Stimulated activated CD4-positive, alpha-beta T cell treated with anti-CD3 and anti-CD28 coated beads, Interleukin-12 subunit alpha, Interleukin-12 subunit beta, amount 100 ng/mL, for 48 hours (primary cell): ENCODE measurements at regions not wholly inside any gene's neighbourhood (a gene's known extent, or its start where the extent isn't known, plus 50 kb on each side); places are given as distances from the start of the nearest gene placed in this dataset.
"Not testable (repeated sequence)": the region's sequence is repeated elsewhere in the genome, so short reads cannot be mapped to it uniquely, and the experiment has no call there.

Source experiments
- DNase-seq, 3 donors: peaks; one replicate each; pipeline ENCODE4 v3.0.0-alpha.2; 2020; ENCODE audit warnings: low read depth in 2 of 3, low spot score in 1 of 3

DNA sequence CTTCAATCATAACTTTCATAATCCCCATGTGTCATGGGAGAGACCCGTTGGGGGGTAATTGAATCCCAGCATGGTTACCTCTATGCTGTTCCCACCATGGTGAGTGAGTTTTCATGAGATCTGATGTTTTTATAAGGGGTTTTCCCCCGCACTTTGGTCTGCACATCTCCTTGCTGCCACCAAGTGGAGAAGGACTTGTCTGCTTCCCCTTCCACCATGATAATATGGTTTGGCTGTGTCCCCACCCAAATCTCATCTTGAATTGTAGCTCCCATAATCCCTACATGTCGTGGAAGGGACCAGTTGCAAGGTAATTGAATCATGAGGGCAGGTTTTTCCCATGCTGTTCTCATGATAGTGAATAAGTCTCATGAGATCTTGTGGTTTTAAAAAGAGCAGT is 524.9 kb downstream of the SLITRK5 start:
- DNase-seq: no peak

DNA sequence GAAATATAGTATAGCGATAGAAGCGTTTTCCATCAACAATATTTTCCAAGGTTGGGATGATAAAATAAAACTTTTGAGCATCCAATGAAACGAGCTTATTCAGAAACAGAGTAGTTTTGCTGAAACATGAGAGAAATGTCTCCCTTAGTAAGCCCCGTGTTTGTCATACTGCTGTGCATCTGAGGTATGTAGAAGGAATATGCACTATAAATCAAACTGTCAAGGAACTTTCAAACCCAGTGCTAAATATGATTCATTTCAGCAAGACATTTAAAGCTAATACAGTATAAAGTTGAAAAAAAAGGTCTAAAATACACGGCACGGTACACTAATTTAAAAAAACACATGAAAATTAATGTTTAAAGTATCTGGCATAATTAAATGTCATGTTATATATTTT is 546.2 kb downstream of the SLITRK5 start:
- DNase-seq: no peak

DNA sequence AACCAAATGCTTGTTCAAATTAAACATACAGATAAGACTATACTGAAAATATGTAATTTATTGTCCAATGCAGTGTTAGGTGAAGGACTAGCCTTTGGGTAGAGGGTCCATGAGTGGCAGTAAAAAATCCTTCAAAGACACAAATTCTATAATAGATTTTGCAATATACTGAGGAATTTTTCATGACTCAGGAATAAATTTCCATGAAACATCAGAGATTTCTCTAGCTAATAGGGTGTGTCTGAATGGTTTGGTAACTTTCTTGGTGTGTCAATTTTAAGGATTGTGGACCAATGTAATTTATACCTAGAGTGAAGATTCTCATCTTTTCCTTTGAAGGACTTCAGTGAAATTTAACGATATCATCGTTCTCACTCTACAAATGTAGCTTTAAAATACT is 546.7 kb downstream of the SLITRK5 start:
- no peak for DNase-seq

DNA sequence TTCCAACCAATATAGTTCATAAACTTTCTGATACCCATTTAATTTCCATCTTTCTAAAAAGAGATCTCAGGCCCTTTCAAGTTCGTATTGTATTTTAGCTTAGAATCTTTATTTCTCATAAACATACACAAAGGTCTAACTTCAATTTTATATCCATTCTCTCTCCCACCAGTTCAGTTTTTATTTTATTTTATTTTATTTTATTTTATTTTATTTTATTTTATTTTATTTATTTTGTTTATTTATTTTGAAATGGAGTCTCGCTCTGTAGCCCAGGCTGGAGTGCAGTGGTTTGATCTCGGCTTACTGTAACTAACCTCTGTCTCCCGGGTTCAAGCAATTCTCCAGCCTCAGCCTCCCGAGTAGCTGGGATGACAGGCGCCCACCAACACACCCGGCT is 552.8 kb downstream of the SLITRK5 start:
- DNase-seq: no peak

DNA sequence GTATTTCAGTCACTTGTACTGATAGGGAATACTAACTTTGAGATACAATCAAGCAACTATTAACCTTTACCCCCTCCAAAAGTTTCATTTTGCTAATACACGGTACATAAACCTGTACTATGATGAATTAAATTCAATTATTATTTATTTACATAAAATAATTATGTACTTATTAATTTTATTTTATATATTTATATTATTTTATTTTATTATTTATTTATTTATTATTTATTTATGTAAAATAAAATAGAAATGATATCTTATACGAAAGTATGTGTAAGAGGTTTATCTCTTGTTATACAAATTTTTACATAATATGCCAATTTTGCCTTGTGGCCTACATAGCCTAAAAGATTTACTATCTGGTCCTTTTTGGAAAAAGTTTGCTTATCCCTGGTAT is 564.3 kb downstream of the SLITRK5 start:
- no peak for DNase-seq

DNA sequence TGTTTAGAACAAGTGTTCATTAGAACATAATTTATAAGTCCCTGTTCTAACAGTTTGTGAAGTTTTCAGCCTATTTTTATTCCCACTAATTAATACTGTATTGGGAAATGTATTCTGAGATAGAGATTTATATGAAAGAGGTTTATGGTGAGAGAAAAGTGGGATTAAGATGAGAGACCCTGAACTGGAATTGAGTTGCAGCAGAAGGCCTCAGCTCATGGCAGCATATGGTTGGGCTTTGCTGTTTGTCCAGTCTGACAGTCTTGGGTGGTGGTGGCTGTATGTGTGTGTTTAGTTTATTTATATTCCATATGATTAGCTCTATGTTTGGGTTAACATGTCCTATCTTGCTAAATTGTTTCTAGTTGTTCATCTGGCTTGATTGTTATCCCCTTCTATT is 575.1 kb downstream of the SLITRK5 start:
- no peak for DNase-seq

DNA sequence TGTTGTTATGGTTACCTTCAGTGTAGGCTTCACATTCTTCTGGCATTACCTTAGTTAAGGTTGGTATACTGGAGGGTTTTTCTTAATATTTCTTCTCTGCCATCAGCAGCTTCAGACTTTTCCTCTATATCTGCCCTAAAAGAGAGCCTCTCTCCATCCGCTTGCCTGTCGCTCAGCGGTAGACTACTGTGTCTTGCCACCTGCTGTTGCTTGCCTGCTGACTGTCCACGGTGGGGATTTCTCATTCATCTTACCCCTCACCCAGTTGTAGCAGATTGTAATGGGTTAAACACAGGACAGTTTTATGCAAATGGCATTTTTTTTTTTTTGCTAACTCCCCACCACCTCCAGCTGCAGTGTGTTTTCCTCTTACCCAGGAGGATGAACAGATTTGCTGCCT is 577.2 kb downstream of the SLITRK5 start:
- no peak for DNase-seq

DNA sequence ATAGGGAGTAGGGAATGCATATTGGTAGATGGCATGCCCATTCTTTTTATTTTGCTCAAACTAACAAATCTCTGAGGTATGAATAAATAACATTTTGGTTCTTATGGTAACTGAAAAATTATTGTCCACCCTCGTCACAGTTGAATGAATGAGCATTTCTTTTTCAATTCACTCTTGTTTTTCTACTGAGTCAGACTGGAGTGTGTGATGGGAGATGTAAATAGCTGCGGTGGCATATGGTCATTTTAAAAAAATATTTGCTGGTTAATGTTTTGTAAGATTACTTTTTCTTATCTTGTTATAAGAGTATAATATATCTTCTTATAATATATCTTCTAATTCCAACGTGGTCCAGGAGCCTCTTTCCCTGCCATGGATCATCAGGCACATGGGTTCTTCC is 586.5 kb downstream of the SLITRK5 start:
- no peak for DNase-seq

DNA sequence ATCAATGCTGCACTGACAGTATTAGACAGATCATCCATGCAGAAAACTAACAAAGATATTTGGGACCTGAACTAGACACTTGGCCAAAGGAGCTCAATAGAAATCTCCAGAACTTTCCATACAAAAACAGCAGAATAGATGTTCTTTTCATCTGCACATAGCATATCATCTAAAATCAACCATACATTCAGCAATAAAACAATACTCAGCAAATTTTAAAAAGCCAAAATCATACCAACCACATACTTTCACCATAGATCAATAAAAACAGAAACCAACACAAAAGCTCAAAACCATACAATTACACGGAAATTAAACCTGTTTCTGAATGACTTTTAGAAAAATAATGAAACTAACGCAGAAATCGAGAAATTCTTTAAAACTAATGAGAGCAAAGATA is 592.6 kb downstream of the SLITRK5 start:
- no peak for DNase-seq

DNA sequence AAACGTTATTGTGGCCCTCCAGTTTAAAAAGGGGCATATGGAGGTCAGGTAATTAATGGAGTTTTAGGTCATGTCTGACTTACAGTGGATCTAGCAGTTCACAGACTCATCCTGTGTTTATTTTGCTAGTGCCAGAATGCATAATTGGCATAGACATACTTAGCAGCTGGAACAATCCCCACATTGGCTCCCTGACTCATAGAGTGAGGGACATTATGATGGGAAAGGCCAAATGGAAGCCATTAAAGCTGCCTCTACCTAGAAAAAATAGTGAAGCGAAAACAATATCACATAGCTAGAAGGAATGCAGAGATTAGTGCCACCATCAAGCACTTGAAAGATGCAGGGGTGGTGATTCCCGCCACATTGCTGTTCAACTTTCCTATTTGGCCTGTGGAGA is 610.7 kb downstream of the SLITRK5 start:
- no peak for DNase-seq

DNA sequence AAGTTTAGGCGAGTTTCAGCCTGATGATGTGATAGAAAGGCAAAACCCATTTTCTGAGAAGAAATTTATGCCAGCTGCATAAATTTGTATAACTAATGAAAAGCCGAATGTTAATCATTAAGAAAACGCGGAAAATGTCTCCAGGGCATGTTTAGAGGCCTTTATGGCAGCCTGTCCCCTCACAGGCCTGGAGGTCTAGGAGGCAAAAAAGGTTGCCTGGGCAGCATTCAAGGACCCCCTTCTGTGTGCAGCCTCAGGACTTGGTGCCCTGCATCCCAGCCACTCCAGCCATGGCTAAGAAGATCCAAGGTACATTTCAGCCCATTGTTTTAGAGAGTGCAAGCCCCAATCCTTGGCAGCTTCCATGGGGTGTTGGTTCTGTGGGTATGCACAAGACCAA is 614.2 kb downstream of the SLITRK5 start:
- no peak for DNase-seq

DNA sequence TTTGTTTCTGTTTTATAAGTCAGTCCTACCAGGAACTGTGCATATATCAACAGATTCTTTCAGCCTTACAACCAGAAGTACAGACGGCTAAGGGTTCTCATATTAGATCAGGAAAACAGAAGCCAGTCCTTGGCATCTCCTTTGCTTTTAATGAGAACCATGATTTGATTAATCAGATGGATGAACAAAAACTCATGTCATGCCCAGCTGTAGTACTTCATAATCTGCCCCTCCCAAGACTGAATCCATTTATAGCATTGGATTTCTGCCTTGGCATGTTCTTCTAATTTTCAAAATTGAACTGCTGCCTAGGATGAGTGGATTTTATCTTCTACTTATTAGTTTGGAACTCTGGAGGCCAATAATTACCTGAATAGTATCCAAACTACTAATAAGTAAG is 617.2 kb downstream of the SLITRK5 start:
- no peak for DNase-seq

DNA sequence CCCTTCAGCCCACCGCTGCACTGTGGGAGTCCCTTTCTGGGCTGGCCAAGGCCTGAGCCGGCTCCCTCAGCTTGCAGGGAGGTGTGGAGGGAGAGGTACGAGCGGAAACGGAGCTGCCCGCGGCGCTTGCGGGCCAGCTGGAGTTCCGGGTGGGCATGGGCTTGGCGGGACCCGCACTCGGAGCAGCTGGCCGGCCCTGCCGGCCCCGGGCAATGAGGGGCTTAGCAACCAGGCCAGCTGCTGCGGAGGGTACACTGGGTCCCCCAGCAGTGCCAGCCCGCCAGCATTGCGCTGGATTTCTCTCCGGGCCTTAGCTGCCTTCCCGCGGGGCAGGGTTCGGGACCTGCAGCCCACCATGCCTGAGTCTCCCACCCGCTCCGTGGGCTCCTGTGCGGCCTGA is 620.6 kb downstream of the SLITRK5 start:
- DNase-seq: not testable (repeated sequence)

DNA sequence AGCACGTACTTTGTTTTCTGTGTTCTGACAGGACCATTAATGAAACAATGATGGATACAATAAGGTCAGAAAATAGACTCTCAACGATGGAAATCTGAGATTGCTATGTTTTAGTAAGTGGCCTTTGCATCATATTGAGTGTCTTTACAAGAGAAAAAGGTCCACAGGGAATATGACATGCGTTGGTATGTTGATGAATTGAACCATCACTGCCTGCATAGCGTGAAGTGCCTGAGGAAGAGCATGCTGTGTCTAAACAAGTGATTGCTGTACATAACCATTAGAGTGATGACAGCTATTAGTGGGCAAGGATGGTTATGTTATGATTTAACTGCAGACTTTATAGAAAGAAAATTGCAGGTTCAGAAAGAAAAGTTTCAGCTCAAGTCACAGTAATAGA is 623.2 kb downstream of the SLITRK5 start:
- no peak for DNase-seq

DNA sequence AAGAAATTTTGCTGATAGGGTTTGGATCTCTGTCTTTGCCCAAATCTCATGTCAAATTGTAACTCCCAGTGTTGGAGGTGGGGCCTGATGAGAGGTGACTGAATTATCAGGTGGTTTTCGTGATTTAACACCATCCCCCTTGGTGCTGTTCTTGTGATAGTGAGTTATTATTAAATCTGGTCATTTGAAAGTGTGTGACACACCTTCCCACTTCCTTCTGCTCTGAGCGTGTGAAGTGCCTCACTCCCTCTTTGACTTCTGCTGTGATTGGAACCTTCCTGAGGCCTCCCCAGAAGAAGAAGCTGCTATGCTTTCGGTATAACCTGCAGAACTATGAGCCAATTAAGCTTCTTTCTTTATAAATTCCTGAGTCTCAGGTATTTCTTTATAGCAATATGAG is 632.0 kb downstream of the SLITRK5 start:
- no peak for DNase-seq

DNA sequence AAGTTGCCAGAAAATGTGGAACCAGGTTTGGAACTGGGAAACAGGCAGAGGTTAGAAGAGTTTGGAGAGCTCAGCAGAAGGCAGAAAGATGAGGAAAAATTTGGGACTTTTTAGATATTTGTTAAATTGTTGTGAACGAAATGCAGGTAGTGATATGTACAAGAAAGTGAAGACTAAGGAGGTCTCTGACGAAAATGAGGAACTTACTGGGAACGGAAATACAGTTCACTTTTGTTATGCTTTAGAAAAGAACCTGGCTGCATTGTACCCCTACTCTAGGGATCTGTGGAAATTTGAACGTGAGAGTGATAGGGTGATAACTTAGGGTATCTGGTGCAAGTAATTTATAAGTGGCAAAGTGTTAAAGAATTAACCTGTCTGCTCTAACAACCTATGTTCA is 632.4 kb downstream of the SLITRK5 start:
- DNase-seq: no peak

DNA sequence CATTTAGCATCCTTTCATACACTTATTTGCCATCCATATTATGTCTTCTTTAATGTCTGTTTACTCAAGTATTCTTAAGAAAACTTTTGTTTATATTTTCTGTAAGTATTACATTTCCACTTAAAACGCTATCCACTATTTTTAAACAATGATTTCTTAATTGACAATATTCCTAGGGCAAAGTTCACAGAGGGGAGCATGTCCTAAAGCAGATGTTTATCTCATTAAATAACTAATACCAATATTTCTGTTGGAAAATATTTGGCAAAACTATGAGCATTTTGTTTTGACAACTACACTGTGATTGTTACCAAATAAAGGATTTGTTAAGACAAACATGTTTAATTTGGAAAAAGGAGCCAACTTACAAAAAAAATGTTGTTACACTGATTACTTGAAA is 643.3 kb downstream of the SLITRK5 start:
- no peak for DNase-seq

DNA sequence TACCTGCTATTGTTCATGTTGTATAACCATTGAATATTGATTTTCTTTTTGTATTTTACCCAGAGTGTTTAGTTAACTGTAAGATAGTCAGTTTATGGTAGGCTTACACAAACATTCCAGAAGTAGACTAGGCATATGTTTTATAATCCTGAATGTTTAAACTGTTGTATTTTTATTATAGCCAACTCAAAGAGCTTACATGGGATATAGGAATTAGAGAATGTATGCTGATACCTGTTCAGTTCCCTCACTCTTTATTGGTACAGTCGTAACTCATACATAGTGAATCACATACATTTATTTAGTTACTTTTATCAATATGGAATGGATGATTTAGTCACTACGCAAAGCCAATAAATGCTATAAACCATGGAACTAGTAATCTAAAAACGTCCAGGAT is 657.9 kb downstream of the SLITRK5 start:
- no peak for DNase-seq

DNA sequence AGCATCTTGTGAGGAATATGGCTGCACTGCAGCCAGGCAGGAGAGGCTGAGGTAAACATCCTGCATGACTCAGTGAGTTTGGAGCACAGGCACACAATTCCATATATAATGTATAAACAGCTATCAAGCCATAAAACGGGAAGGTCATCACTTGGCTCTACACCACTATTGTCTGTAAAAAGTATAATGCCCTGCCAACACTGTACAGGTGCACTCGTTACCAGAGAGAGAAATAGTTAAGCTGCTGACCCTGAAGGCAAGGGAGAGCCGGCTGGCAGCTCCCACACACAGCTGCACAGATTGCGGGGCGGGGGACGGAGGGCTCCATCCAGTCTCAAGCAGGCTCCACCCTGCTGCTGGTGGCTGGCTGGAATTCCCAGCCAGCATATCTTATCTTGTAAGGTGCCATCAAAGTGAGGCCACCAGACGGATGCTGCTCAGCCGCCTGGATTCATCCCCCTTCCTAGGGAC is 668.1 kb downstream of the SLITRK5 start:
- DNase-seq: no peak

DNA sequence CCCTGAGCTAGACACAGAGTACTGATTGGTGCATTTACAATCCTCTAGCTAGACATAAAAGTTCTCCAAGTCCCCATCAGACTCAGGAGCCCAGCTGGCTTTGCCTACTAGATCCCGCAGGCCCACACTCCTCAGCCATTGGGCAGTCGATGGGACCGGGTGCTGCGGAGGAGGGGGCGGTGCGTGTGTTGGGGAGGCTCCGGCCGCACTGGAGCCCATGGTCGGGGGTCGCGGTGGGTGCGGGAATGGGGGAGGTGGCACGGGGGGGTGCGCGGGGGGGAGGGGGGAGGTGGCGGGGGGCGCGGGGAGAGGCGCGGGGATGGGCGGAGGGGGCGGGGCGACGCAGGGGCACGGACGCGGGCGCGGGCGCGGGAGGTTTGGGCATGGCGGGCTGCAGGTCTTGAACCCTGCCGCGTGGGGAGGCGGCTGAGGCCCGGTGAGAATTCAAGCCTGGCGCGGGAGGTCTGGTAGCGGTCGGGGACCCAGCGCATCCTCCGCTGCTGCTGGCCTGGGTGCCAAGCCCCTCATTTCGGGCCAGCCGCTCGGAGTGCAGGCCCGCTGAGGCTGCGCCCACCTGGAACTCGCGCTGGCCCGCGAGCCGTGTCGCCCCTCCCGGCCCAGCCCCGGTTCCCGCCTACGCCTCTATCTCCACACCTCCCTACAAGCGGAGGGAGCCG is 674.1 kb downstream of the SLITRK5 start:
- no peak for DNase-seq

DNA sequence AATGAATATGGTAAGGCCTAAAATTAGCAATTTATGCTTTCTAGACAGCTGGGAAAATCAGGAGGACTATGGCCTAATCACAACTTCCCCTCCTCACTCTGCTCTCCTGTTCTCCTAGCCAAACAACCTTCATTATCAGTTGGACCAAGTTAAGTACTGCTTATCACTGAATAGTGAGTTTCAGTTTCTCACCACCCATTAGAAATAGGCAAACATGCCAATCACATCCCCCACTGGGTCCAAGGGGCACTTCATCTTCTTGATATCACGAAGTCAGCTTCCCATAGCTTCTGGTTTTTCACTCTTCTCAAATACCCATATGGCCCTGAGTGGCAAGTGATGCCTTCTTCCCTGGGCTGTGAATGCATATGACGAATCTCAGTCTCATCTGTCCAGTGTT is 689.6 kb downstream of the SLITRK5 start:
- DNase-seq: no peak

DNA sequence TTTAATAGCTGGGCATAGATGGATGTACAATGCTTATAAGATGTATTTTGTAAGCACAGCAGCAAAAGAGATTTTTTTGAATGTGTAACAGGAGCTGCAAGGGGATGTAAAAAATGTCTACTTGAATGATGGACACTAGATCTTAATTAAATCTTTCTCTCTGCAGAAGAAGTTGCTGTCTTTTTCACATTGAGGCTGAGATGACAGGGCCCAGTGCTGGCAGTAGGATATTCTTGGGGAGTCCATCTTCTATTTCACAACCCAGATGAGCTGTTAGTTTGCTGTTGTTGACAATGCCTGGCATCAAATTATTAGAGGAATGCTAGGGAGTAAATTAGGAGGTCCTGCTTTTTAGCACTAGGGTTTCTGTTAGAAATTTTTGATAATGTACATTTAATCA is 698.7 kb downstream of the SLITRK5 start:
- no peak for DNase-seq

DNA sequence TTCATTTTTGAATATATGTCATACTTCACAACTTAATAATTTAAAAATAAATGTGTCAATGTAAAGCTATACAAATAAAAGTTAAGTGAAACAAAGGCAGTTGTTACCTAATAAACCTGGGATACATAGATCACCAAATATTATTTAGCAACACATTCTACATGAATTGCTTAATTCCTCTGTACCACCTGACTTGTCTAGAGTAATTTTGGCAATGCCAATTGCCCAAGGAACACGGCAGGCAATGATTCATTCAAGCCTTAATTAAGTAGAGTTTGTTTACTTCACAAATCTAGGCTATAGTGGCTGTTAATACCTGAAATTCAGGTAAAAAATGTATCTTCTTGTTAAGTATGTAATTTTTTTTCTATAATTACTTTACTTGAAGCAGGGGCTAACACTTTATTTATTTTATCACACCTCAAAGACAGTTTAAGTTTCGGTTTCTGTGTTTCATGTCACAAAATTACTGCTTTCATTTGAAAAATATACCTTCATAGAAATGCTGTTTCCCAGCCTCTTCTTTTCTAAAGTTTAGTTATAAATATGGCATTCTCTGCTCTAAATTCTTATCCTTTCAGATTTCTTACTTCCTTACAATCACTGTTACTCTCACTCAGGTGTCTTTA is 705.7 kb downstream of the SLITRK5 start:
- no peak for DNase-seq
